Naive thymus-derived CD4-positive, alpha-beta T cell (primary cell): ENCODE measurements at regions not wholly inside any gene's neighbourhood (a gene's known extent, or its start where the extent isn't known, plus 50 kb on each side); places are given as distances from the start of the nearest gene placed in this dataset.

Source experiments
- ATAC-seq: fragments of 150-1000 bp; cut with Tn5 transposase; 2 replicates; pipeline ENCODE4 v1.10.0; 2021; ENCODE audit warnings: mild to moderate bottlenecking, moderate library complexity
- CTCF ChIA-PET: fragments of 350-600 bp; sonication (Branson Sonifier 250); formaldehyde crosslinking; loops from one replicate; lab custom pipeline; 2021; ENCODE audit warnings: antibody characterized with exemption; lab: Charles Lee
- POLR2A ChIA-PET: fragments of 350-600 bp; sonication (Branson Sonifier 250); formaldehyde crosslinking; loops from one replicate; lab custom pipeline; 2021; ENCODE audit warnings: antibody characterized with exemption, inconsistent platforms; lab: Charles Lee
- DNase-seq, 9 donors: peaks; one replicate each; pipeline versions ENCODE4 v3.0.0 to v3.0.0-alpha.2; 2020 to 2022; ENCODE audit warnings: mixed read lengths in 1 of 9
- H3K27ac ChIP-seq: one replicate; pipeline ENCODE4 v1.7.0; 2013; ENCODE audit warnings: mild to moderate bottlenecking, low read depth, low read length, moderate library complexity
- H3K27me3 ChIP-seq, 2 donors: one replicate each; pipeline ENCODE4 v1.7.0; 2013; ENCODE audit warnings: low read length in 2 of 2, mild to moderate bottlenecking in 2 of 2, moderate library complexity in 2 of 2; ENCODE audit not compliant: control insufficient read depth in 2 of 2, insufficient read depth in 2 of 2
- H3K36me3 ChIP-seq, 3 experiments: 1 replicate in 2 of 3; 2 replicates in 1 of 3; pipeline ENCODE4 v1.7.0; 2013; ENCODE audit warnings: low read length in 3 of 3, mild to moderate bottlenecking in 3 of 3, moderate library complexity in 1 of 3; ENCODE audit not compliant: insufficient read depth in 3 of 3, control insufficient read depth in 2 of 3
- H3K4me1 ChIP-seq, 2 donors: one replicate each; pipeline ENCODE4 v1.7.0; 2013; ENCODE audit warnings: low read length in 2 of 2, mild to moderate bottlenecking in 2 of 2, moderate library complexity in 1 of 2; ENCODE audit not compliant: control insufficient read depth in 2 of 2, insufficient read depth in 2 of 2
- H3K4me3 ChIP-seq: 2 replicates; pipeline ENCODE4 v1.7.0; 2013; ENCODE audit warnings: mild to moderate bottlenecking, low read length
- H3K9me3 ChIP-seq, 3 experiments: 1 replicate in 2 of 3; 2 replicates in 1 of 3; pipeline ENCODE4 v1.7.0; 2013; ENCODE audit warnings: low read length in 3 of 3; ENCODE audit not compliant: control insufficient read depth in 2 of 3
- H3K27ac Mint-ChIP-seq, 9 donors: one replicate each; pipeline ENCODE4 v1.8.0; 2020 to 2022; ENCODE audit warnings: mixed read lengths in 9 of 9, mild to moderate bottlenecking in 8 of 9, moderate library complexity in 5 of 9, inconsistent platforms in 2 of 9
- H3K27me3 Mint-ChIP-seq, 5 donors: one replicate each; pipeline ENCODE4 v1.8.0; 2021 to 2022; ENCODE audit warnings: mixed read lengths in 5 of 5, mild to moderate bottlenecking in 1 of 5
- H3K36me3 Mint-ChIP-seq, 5 donors: one replicate each; pipeline ENCODE4 v1.8.0; 2020 to 2022; ENCODE audit warnings: mixed read lengths in 5 of 5, mild to moderate bottlenecking in 3 of 5, inconsistent platforms in 1 of 5
- H3K4me1 Mint-ChIP-seq, 7 donors: one replicate each; pipeline ENCODE4 v1.8.0; 2020 to 2022; ENCODE audit warnings: mixed read lengths in 7 of 7, mild to moderate bottlenecking in 3 of 7, inconsistent platforms in 1 of 7
- H3K4me3 Mint-ChIP-seq, 10 donors: one replicate each; pipeline ENCODE4 v1.8.0; 2020 to 2022; ENCODE audit warnings: mild to moderate bottlenecking in 10 of 10, mixed read lengths in 10 of 10, moderate library complexity in 6 of 10, inconsistent platforms in 2 of 10
- H3K9me3 Mint-ChIP-seq, 11 donors: one replicate each; pipeline ENCODE4 v1.8.0; 2020 to 2022; ENCODE audit warnings: mixed read lengths in 11 of 11, mild to moderate bottlenecking in 4 of 11, inconsistent platforms in 1 of 11, moderate library complexity in 1 of 11
- intact Hi-C, 2 donors: fragments of 100-400 bp; cut with micrococcal nuclease; formaldehyde crosslinking; loops; one replicate each; pipeline ENCODE4 v1.15.1; 2023

GRCh38 chr1:214977700-214978374 is 104.7 kb upstream of the KCNK2 start:
- peaks cover 0 to 2% (median 0%) of the 10 kb centered on the region in 11 donors for H3K9me3 Mint-ChIP-seq
- no peak overlapping the region for H3K4me3 ChIP-seq
- intact Hi-C loops = no loop called here
- H3K4me1 Mint-ChIP-seq = no peaks in the 10 kb centered on the region
- no peak overlapping the region for H3K4me3 Mint-ChIP-seq
- no peak for DNase-seq
- POLR2A ChIA-PET = no interaction called here
- no peak for ATAC-seq
- H3K27me3 Mint-ChIP-seq = peaks cover 2 to 18% (median 13%) of the 10 kb centered on the region in 5 donors
- CTCF ChIA-PET = no interaction called here
- H3K27ac ChIP-seq = no peak overlapping the region
- H3K9me3 ChIP-seq = no peaks in the 10 kb centered on the region
- H3K27me3 ChIP-seq = no peaks in the 10 kb centered on the region
- H3K27ac Mint-ChIP-seq = no peak overlapping the region
- no peaks in the 10 kb centered on the region for H3K36me3 Mint-ChIP-seq
- no peaks in the 10 kb centered on the region for H3K4me1 ChIP-seq
- H3K36me3 ChIP-seq = no peaks in the 10 kb centered on the region

- no peak overlapping the region for H3K4me3 ChIP-seq
- no peak overlapping the region for H3K27ac ChIP-seq
- Mint-ChIP-seq H3K36me3 (peaks cover 0 to 6% (median 0%) of the 10 kb centered on the region in 5 donors), H3K27ac (no peak overlapping the region), H3K27me3 (peaks cover 0 to 16% (median 9%) of the 10 kb centered on the region in 5 donors), H3K9me3 (peaks cover 0 to 8% (median 5%) of the 10 kb centered on the region in 11 donors), H3K4me1 (no peaks in the 10 kb centered on the region), H3K4me3 (no peak overlapping the region)
- H3K9me3 ChIP-seq = no peaks in the 10 kb centered on the region
- DNase-seq (no peak), ATAC-seq (no peak)
- CTCF ChIA-PET = no interaction called here
- H3K4me1 ChIP-seq = no peaks in the 10 kb centered on the region
- no peaks in the 10 kb centered on the region for H3K36me3 ChIP-seq
- no peaks in the 10 kb centered on the region for H3K27me3 ChIP-seq
- intact Hi-C loops = no loop called here
- POLR2A ChIA-PET = no interaction called here
These were observed 103.3 kb upstream of the KCNK2 start for GRCh38 chr1:214979191-214979590.

- Mint-ChIP-seq H3K36me3 (peaks cover 0 to 6% (median 0%) of the 10 kb centered on the region in 5 donors), H3K4me1 (no peaks in the 10 kb centered on the region), H3K27ac (no peak overlapping the region), H3K27me3 (peaks cover 0 to 8% (median 5%) of the 10 kb centered on the region in 5 donors), H3K9me3 (peaks cover 0 to 16% (median 6%) of the 10 kb centered on the region in 11 donors), H3K4me3 (no peak overlapping the region)
- ChIA-PET CTCF (no interaction called here), POLR2A (no interaction called here)
- Histone ChIP-seq H3K4me3 (no peak overlapping the region), H3K9me3 (no peaks in the 10 kb centered on the region), H3K27me3 (no peaks in the 10 kb centered on the region), H3K4me1 (no peaks in the 10 kb centered on the region), H3K36me3 (no peaks in the 10 kb centered on the region), H3K27ac (no peak overlapping the region)
- intact Hi-C loops = no loop called here
- DNase-seq = no peak
- ATAC-seq = no peak
These were observed 101.6 kb upstream of the KCNK2 start for GRCh38 chr1:214980921-214981320.

- CTCF ChIA-PET = no interaction called here
- H3K27me3 Mint-ChIP-seq = peaks cover 0 to 11% (median 0%) of the 10 kb centered on the region in 5 donors
- POLR2A ChIA-PET = no interaction called here
- peaks cover 0 to 19% (median 7%) of the 10 kb centered on the region in 11 donors for H3K9me3 Mint-ChIP-seq
- Histone ChIP-seq H3K27me3 (no peaks in the 10 kb centered on the region), H3K36me3 (no peaks in the 10 kb centered on the region), H3K9me3 (no peaks in the 10 kb centered on the region), H3K4me1 (no peaks in the 10 kb centered on the region), H3K4me3 (no peak overlapping the region), H3K27ac (no peak overlapping the region)
- no peak overlapping the region for H3K4me3 Mint-ChIP-seq
- intact Hi-C loops = no loop called here
- H3K27ac Mint-ChIP-seq = no peak overlapping the region
- H3K4me1 Mint-ChIP-seq = no peaks in the 10 kb centered on the region
- DNase-seq (no peak), ATAC-seq (no peak)
- H3K36me3 Mint-ChIP-seq = peaks cover 0 to 6% (median 0%) of the 10 kb centered on the region in 5 donors
These were observed 99.2 kb upstream of the KCNK2 start for GRCh38 chr1:214983126-214983869.

GRCh38 chr1:214989341-214989740 is 93.2 kb upstream of the KCNK2 start:
- H3K4me3 ChIP-seq = no peak overlapping the region
- no peaks in the 10 kb centered on the region for H3K4me1 ChIP-seq
- intact Hi-C loops = no loop called here
- no peak overlapping the region for H3K27ac ChIP-seq
- ChIA-PET POLR2A (no interaction called here), CTCF (no interaction called here)
- no peaks in the 10 kb centered on the region for H3K36me3 Mint-ChIP-seq
- H3K9me3 ChIP-seq = no peaks in the 10 kb centered on the region
- no peak overlapping the region for H3K4me3 Mint-ChIP-seq
- ATAC-seq = no peak
- no peaks in the 10 kb centered on the region for H3K36me3 ChIP-seq
- H3K9me3 Mint-ChIP-seq = peaks cover 0 to 10% (median 1%) of the 10 kb centered on the region in 11 donors
- no peaks in the 10 kb centered on the region for H3K27me3 ChIP-seq
- H3K27me3 Mint-ChIP-seq = peaks cover 0 to 28% (median 5%) of the 10 kb centered on the region in 5 donors
- DNase-seq = no peak
- no peaks in the 10 kb centered on the region for H3K4me1 Mint-ChIP-seq
- no peak overlapping the region for H3K27ac Mint-ChIP-seq

- Histone ChIP-seq H3K9me3 (no peaks in the 10 kb centered on the region), H3K36me3 (no peaks in the 10 kb centered on the region), H3K4me1 (no peaks in the 10 kb centered on the region), H3K27me3 (no peaks in the 10 kb centered on the region), H3K4me3 (no peak overlapping the region), H3K27ac (no peak overlapping the region)
- intact Hi-C loops = no loop called here
- ChIA-PET CTCF (no interaction called here), POLR2A (interaction anchor here (0.7 kb wide), 1 partner anchor 771 kb away, joined by 3 read pairs; no protein-coding TSS in a partner anchor)
- Mint-ChIP-seq H3K27ac (no peak overlapping the region), H3K36me3 (no peaks in the 10 kb centered on the region), H3K9me3 (peaks cover 0 to 7% (median 1%) of the 10 kb centered on the region in 11 donors), H3K27me3 (peaks cover 0 to 28% (median 5%) of the 10 kb centered on the region in 5 donors), H3K4me3 (no peak overlapping the region), H3K4me1 (no peaks in the 10 kb centered on the region)
- ATAC-seq (no peak), DNase-seq (no peak)
These were observed 91.9 kb upstream of the KCNK2 start for GRCh38 chr1:214990619-214991018.
